Testis (tissue), 2 donors: ENCODE measurements at regions not wholly inside any gene's neighbourhood (a gene's known extent, or its start where the extent isn't known, plus 50 kb on each side); places are given as distances from the start of the nearest gene placed in this dataset.

Experiments used
- POLR2A ChIP-seq: fragments of 450-650 bp; IDR thresholded peaks from one replicate; pipeline ENCODE4 v1.6.1; 2017; ENCODE audit warnings: antibody characterized with exemption, mild to moderate bottlenecking, moderate library complexity
- TF ChIP-seq, protein P1 (sequence below), 3 experiments: fragments of 450-650 bp in 2 of 3; fragments of 200-600 bp in 1 of 3; sonication (generic) in 1 of 3; IDR thresholded peaks; one replicate each; pipeline ENCODE4 v1.5.1; 2016 to 2019; ENCODE audit warnings: antibody characterized with exemption in 3 of 3, mild to moderate bottlenecking in 2 of 3, moderate library complexity in 1 of 3

DNA sequence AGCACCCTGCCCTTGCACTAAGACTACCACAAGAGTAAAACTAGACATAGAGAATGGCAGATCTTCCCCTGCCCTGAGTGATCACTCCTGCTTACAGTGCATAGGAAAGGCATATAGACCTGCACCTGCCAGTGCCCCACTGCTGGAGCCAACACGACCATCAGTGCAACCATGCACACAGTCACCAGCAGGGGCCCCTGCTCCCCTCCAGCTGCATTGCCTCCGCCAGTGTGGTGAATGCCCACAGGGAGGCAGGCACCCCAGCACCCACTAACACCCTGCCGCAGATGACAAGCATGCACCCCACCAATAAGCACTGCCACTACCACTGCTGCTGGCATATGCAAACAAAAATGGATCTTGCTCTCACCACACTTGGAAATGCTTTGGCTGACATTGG lies 478.8 kb downstream of the ADCYAP1 start:
- TF ChIP-seq, protein P1, sequence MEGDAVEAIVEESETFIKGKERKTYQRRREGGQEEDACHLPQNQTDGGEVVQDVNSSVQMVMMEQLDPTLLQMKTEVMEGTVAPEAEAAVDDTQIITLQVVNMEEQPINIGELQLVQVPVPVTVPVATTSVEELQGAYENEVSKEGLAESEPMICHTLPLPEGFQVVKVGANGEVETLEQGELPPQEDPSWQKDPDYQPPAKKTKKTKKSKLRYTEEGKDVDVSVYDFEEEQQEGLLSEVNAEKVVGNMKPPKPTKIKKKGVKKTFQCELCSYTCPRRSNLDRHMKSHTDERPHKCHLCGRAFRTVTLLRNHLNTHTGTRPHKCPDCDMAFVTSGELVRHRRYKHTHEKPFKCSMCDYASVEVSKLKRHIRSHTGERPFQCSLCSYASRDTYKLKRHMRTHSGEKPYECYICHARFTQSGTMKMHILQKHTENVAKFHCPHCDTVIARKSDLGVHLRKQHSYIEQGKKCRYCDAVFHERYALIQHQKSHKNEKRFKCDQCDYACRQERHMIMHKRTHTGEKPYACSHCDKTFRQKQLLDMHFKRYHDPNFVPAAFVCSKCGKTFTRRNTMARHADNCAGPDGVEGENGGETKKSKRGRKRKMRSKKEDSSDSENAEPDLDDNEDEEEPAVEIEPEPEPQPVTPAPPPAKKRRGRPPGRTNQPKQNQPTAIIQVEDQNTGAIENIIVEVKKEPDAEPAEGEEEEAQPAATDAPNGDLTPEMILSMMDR (IDR thresholded peaks at IDR 0.05) = no peak
- TF ChIP-seq POLR2A = no peak
